Stromal cell of bone marrow (primary cell): ENCODE measurements at regions not wholly inside any gene's neighbourhood (a gene's known extent, or its start where the extent isn't known, plus 50 kb on each side); places are given as distances from the start of the nearest gene placed in this dataset.
"Not testable (repeated sequence)": the region's sequence is repeated elsewhere in the genome, so short reads cannot be mapped to it uniquely, and the experiment has no call there.

Source experiments
- DNase-seq: peaks from one replicate; pipeline ENCODE4 v3.0.0-alpha.2; 2012; ENCODE audit warnings: low read depth

DNA sequence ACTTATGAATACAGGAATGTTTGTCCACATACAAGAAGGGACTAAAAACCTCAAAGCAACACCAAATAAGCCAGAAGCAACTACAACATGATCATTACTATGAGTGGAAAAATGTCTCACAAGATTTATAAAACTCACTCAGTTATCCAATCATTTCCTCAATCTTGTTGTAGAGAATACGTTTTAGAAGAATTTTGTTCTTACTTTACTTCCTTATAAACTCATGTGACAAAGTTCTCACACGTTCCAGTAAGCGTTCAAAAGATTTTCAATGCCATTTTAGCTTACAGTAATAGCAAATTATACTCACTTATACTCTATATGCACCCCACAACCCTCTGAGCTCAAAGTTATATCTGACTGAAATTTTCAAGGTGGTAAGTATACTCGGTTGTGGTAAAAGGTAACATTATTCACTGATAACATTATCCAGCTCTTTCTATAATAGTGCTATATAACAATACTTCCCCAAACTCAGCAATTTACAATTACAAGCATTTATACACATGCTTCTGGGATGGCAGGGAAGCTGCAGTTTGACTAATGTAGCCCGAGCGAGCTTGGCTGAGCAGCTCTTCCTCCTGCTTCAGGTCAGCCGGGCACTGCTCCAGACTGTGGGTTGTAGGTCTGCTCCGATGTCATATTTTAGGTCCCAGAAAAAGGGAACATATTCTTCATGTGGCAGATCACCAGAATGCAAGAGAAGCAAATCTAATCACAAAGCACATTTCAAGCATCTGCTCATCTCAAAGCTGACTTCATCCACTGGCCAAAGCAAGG lies 226.3 kb downstream of the RCHY1 start:
- no peak for DNase-seq

DNA sequence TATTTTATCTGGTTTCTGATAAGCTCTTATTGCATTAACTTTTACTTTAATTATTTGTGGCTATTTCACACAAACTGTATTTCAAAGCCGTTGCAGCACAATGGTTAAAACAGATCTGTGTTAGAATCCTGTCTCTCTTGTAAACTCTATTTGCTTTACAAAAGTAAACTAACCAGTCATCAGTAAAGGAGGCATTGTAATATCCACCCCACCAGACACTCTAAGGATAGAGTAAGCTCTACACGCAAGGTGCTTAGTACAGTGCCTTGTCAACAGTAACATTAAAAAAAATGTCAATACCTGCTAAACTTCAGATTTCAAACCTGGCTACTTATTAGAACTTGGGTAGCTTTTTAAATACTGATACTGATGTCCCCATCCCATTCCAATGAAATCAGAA lies 228.4 kb downstream of the RCHY1 start:
- no peak for DNase-seq

- no peak for DNase-seq
Measured at GRCh38 chr4:75284831-75285230, 229.4 kb downstream of the RCHY1 start.

DNA sequence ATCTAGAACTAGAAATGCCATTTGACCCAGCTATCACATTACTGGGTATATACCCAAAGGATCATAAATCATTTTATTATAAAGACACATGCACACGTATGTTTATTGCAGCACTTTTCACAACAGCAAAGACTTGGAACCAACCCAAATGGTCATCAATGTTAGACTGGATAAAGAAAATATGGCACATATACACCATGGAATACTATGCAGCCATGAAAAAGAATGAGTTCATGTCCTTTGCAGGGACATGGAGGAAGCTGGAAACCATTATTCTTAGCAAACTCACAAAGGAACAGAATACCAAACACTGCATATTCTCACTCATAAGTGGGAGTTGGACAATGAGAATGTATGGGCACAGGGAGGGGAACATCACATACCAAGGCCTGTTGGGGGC lies 233.7 kb downstream of the RCHY1 start:
- not testable (repeated sequence) for DNase-seq

DNA sequence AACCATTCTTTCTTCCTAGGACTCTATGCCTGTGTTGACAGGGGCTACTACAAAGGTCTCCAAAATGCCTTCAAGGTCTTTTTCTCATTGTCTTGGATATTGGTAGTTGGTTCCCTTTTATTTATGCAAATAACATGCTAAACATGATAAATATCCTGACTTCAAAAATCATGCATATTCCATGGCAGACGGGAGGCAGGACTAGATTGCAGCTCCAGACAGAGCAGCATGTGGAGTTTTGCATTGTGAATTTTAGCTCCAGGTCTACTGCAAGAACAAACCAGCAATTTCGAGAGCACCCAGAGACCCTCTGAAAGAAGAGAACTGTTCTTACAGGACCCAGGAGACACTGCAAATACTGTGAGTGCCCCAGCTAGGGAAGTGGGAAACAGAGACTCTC lies 254.9 kb downstream of the RCHY1 start:
- no peak for DNase-seq

- no peak for DNase-seq
Measured at GRCh38 chr4:75255261-75255660, 258.9 kb downstream of the RCHY1 start.

DNA sequence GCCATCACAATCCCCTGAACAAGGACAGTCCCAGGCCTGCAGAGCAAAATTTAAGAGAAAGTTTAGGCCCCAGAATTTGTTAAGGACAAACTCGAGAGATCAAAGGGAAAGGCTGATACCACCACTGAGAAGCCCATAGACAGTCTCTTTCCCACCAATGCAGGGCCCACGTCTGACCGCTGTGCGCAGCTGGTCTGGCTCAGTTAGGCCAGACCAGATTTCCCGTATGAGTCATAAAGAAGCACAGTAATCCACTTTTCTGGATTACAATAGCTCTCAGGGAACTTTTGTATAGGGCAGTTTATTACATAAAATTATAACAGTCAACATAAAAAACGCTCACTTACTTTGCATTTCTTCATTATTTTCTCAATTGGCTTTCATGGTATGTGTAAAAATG lies 259.5 kb downstream of the RCHY1 start:
- DNase-seq: no peak

GRCh38 chr4:75253094-75253493 lies 261.1 kb downstream of the RCHY1 start:
- DNase-seq: not testable (repeated sequence)

GRCh38 chr4:75251547-75251946 lies 262.7 kb downstream of the RCHY1 start:
- no peak for DNase-seq

- DNase-seq: no peak
Measured at GRCh38 chr4:75249739-75250138, 264.5 kb downstream of the RCHY1 start.

DNA sequence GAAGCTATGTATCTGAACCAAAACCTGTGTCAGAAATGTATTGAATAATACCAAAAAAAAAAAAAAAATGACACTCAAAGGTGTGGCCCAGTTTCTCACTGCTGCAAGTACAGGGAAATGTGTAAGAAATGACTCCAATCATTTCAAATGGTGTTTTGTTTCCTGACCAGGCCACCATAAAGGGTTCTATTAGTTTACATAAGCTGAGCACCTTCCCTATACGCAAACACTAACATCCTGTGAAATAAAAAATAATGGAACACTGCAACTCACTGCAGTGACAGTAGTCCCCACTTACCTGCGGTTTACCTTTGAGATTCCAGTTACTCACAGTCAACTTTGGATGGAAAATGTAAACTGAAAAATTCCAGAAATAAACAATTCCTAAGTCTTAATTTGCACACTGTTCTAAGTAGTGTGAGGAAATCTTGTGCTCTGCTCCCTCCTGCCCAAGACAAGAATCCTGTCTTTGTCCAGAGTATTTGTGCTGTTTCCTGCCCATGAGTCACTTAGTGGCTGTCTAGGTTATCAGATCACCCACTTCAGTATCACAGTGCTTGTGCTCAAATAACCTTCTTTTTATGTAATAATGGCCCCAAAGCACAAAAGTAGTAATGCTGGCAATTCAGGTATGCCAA lies 265.3 kb downstream of the RCHY1 start:
- DNase-seq: no peak

DNA sequence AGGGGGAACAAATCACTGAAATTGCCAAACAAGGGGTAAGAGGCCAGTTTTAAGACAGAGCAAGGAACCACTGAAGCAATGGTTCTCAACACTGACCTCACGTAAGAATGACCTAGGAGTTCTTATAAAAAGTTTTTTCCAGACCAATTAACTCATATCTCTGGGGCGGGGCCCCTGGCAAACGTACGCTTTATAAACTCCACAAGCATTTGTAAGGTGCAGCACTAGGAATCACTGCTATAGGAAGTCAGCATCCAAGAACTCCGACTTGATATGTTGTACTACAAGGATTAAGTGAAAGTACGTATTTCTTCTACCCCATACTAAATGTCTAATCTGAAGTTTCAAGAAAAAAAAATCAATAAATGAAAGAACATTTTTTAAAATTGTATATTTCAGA lies 269.9 kb downstream of the RCHY1 start:
- DNase-seq: no peak

GRCh38 chr4:75243570-75243969 lies 270.6 kb downstream of the RCHY1 start:
- no peak for DNase-seq

DNA sequence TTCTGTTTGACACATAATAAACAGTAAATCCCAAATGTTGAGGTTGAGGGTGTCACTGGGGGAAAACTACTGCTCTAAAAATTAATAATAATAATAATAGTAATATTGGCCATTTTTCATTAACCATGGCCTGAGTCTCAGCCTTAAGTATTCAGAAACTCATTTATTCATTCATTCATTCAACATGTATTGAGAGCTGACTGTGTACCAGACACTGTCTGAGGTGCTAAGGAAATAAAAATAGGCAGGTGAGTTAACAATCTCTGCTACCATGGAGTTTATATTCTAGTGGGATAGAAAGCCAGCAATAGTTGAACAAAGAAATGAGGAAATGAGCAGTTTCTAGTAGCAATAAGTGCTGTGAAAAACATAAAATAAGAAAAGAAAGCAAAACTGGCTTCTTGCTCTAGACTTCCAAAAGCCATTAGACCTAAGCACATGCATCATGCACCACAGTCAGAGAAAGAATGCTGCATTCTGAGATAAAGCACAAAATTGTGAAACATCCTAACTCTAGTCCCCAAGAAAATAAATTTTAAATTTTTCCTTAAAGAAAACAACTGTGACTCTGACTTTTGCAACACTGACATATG lies 278.7 kb downstream of the RCHY1 start:
- no peak for DNase-seq

DNA sequence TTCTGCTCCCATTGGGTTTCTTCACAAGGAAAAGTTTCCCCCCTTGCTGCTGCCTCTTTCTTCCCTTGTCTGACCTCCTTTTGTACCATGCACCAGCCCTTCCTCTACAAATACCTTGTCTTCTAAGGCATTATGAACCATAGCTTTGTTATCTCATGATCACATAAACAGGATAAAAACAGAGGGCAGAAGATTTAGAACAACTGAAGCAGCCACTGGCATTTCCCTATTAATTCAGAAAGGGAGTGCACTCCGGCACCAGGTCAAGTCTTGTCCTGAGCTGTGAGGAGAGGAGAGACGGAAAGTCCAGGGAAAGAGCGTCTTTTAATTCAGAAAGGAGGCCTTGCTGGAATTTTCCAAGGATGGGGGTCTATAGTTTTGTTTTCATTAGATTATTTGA lies 281.7 kb downstream of the RCHY1 start:
- DNase-seq: no peak

GRCh38 chr4:75229806-75230570 lies 284.2 kb downstream of the RCHY1 start:
- no peak for DNase-seq

GRCh38 chr4:75213480-75213879 lies 280.6 kb downstream of the PARM1 start:
- DNase-seq: no peak

- DNase-seq: no peak
Measured at GRCh38 chr4:75211422-75211821, 278.5 kb downstream of the PARM1 start.

DNA sequence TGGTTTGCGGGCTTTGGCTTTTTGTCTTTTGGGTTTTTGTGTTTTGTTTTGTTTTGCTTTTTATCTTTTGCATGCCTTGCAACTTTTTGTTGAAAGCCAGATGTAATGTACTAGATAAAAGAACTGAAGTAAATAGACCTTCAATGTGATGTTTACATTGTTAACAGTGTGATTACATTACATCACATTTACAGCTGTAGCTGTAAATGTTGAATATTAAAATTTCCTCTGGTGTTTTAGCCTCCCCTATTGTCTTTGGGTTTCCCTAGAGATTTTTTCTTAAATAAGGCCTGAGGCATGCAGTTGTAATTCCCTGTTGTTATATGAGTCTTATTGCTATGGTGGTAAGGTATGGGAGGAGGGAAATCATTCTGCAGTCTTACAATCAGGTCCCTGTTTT lies 275.0 kb downstream of the PARM1 start:
- no peak for DNase-seq

GRCh38 chr4:75195111-75195510 lies 262.2 kb downstream of the PARM1 start:
- DNase-seq: no peak

- DNase-seq: no peak
Measured at GRCh38 chr4:75194180-75194579, 261.3 kb downstream of the PARM1 start.

DNA sequence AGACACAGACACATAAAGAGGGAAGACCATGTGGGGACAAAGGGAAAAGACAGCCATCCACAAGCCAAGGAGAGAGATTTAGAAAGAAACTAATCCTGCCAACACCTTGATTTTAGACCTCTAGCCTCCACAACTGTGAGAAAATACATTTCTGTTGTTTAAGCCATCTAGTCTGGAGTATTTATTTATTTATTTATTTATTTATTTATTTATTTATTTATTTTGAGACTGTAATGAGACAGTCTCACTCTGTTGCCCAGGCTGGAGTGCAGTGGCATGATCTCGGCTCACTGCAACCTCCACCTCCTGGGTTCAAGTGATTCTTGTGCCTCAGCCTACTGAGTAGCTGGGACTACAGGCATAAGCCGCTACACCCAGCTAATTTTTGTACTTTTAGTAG lies 259.3 kb downstream of the PARM1 start:
- not testable (repeated sequence) for DNase-seq
